DOHH2 (cell line): ENCODE measurements at regions not wholly inside any gene's neighbourhood (a gene's known extent, or its start where the extent isn't known, plus 50 kb on each side); places are given as distances from the start of the nearest gene placed in this dataset.

Experiments
- CTCF ChIP-seq: fragments of 200-600 bp; sonication (generic); IDR thresholded peaks from one replicate; pipeline ENCODE4 v1.5.1; 2014; ENCODE audit warnings: antibody characterized with exemption, mild to moderate bottlenecking, low read depth, low read length; ENCODE audit not compliant: poor library complexity, severe bottlenecking
- EZH2phosphoT487 ChIP-seq: fragments of 200-600 bp; sonication (generic); IDR thresholded peaks from 2 replicates; pipeline ENCODE4 v1.6.1; 2017; ENCODE audit warnings: borderline replicate concordance, mild to moderate bottlenecking, antibody characterized with exemption, low read length, moderate library complexity, mixed read lengths

GRCh38 chr12:39065455-39065854 is 160.1 kb upstream of the CPNE8 start:
- TF ChIP-seq CTCF (no peak), EZH2phosphoT487 (no peak)
